Aorta (tissue), 5 donors: ENCODE measurements at regions not wholly inside any gene's neighbourhood (a gene's known extent, or its start where the extent isn't known, plus 50 kb on each side); places are given as distances from the start of the nearest gene placed in this dataset.

Experiments used
- ATAC-seq: fragments of 200-7000 bp; cut with Tn5 transposase; one replicate; pipeline ENCODE4 v1.9.1; 2022; ENCODE audit warnings: moderate library complexity; ENCODE audit not compliant: low FRiP score
- DNase-seq, 2 donors: peaks; one replicate each; pipeline ENCODE4 v3.0.0-alpha.2; 2020
- H3K27ac ChIP-seq, 2 donors: one replicate each; pipeline ENCODE4 v1.5.1; 2013; ENCODE audit warnings: low read length in 2 of 2, mild to moderate bottlenecking in 2 of 2, moderate library complexity in 2 of 2, control low read depth in 1 of 2, inconsistent platforms in 1 of 2, low read depth in 1 of 2
- H3K27me3 ChIP-seq, 2 donors: one replicate each; pipeline ENCODE4 v1.6.1; 2013; ENCODE audit warnings: control low read depth in 1 of 2, low read length in 1 of 2, mild to moderate bottlenecking in 1 of 2, moderate library complexity in 1 of 2; ENCODE audit not compliant: insufficient read depth in 2 of 2, control insufficient read depth in 1 of 2
- H3K36me3 ChIP-seq, 2 donors: one replicate each; pipeline ENCODE4 v1.6.1; 2013; ENCODE audit warnings: control low read depth in 1 of 2, low read length in 1 of 2, mild to moderate bottlenecking in 1 of 2; ENCODE audit not compliant: insufficient read depth in 2 of 2, control insufficient read depth in 1 of 2
- H3K4me1 ChIP-seq, 2 donors: one replicate each; pipeline ENCODE4 v1.6.1; 2013; ENCODE audit warnings: low read length in 2 of 2, control low read depth in 1 of 2, mild to moderate bottlenecking in 1 of 2, moderate library complexity in 1 of 2; ENCODE audit not compliant: insufficient read depth in 2 of 2, control insufficient read depth in 1 of 2
- H3K4me3 ChIP-seq, 2 donors: one replicate each; pipeline ENCODE4 v1.5.1; 2013; ENCODE audit warnings: low read length in 2 of 2, control low read depth in 1 of 2, mild to moderate bottlenecking in 1 of 2
- H3K9me3 ChIP-seq: one replicate; pipeline ENCODE4 v1.6.1; 2013; ENCODE audit warnings: mild to moderate bottlenecking, low read length; ENCODE audit not compliant: control insufficient read depth
- WGBS, 2 donors: extraction: QIAGEN DNeasy Blood & Tissue Kit; methylation state at CpG; one replicate each; pipeline ENCODE4 v1.1.7; 2013; 5-methylcytosine and 5-hydroxymethylcytosine counted together
- intact Hi-C, 2 donors: fragments of 100-400 bp; cut with DNase I; formaldehyde crosslinking; loops; one replicate each; pipeline versions ENCODE4 v1.14.2 to v1.15.0; 2022
- donor health status: healthy with polysubstance abuse.
- donor health status: Bipolar disorder and iron deficiency.
- donor health status: DM: no; HTN: no; CAD: no.
- donor health status: DM: no; HTN: no; CAD: no.
- donor health status: DM: yes; HTN: yes; CAD: no.

- H3K4me3 ChIP-seq, result no peak overlapping the region
- no peaks in the 10 kb centered on the region for H3K36me3 ChIP-seq
- DNase-seq, result no peak
- H3K9me3 ChIP-seq, result no peaks in the 10 kb centered on the region
- ATAC-seq, result no peak
- intact Hi-C loops, result no loop called here
- 97% methylated on average over 11 of the region's 11 CpGs for WGBS, 2 donors
- peaks cover 3 to 13% of the 10 kb centered on the region in 2 donors for H3K4me1 ChIP-seq
- H3K27ac ChIP-seq, result no peak overlapping the region
- no peaks in the 10 kb centered on the region for H3K27me3 ChIP-seq
These were observed 391.1 kb upstream of the MGMT start for GRCh38 chr10:129075927-129076326.

- DNase-seq, result no peak
- peak; percentile 70 for ATAC-seq
- WGBS, 2 donors, result 2 to 5% methylated on average over 3 of the region's 3 CpGs
- H3K9me3 ChIP-seq, result no peaks in the 10 kb centered on the region
- H3K36me3 ChIP-seq, result no peaks in the 10 kb centered on the region
- H3K27me3 ChIP-seq, result no peaks in the 10 kb centered on the region
- intact Hi-C loops, result no loop called here
- no peak overlapping the region for H3K27ac ChIP-seq
- no peak overlapping the region for H3K4me3 ChIP-seq
- H3K4me1 ChIP-seq, result peaks cover 3 to 13% of the 10 kb centered on the region in 2 donors
These were observed 388.7 kb upstream of the MGMT start for GRCh38 chr10:129078346-129078745.

- no peaks in the 10 kb centered on the region for H3K36me3 ChIP-seq
- peaks cover 3 to 13% of the 10 kb centered on the region in 2 donors for H3K4me1 ChIP-seq
- H3K9me3 ChIP-seq, result no peaks in the 10 kb centered on the region
- no peak overlapping the region for H3K4me3 ChIP-seq
- no peak overlapping the region for H3K27ac ChIP-seq
- H3K27me3 ChIP-seq, result no peaks in the 10 kb centered on the region
- WGBS, 2 donors, result 11 to 12% methylated on average over 7 of the region's 7 CpGs
- no peak for DNase-seq
- ATAC-seq, result no peak
- intact Hi-C loops, result no loop called here
These were observed 388.3 kb upstream of the MGMT start for GRCh38 chr10:129078746-129079145.

- Histone ChIP-seq H3K4me1 (peaks cover 3 to 13% of the 10 kb centered on the region in 2 donors), H3K27ac (no peak overlapping the region), H3K4me3 (no peak overlapping the region), H3K36me3 (no peaks in the 10 kb centered on the region), H3K27me3 (no peaks in the 10 kb centered on the region), H3K9me3 (no peaks in the 10 kb centered on the region)
- ATAC-seq (peak; percentile 10), DNase-seq (peak in 1 of 2 donors; percentile 77)
- intact Hi-C loops, result no loop called here
- WGBS, 2 donors, result 17 to 27% methylated on average over 3 of the region's 3 CpGs
These were observed 387.3 kb upstream of the MGMT start for GRCh38 chr10:129079705-129080104.

- intact Hi-C loops, result no loop called here
- Histone ChIP-seq H3K36me3 (no peaks in the 10 kb centered on the region), H3K27me3 (no peaks in the 10 kb centered on the region), H3K27ac (no peak overlapping the region), H3K9me3 (no peaks in the 10 kb centered on the region), H3K4me1 (no peaks in the 10 kb centered on the region), H3K4me3 (no peak overlapping the region)
- 84% methylated on average over 1 of the region's 1 CpG for WGBS, 2 donors
- DNase-seq (no peak), ATAC-seq (no peak)
These were observed 381.2 kb upstream of the MGMT start for GRCh38 chr10:129085811-129086210.

- 80 to 87% methylated on average over 4 of the region's 4 CpGs for WGBS, 2 donors
These were observed 377.7 kb upstream of the MGMT start for GRCh38 chr10:129089341-129089740.

GRCh38 chr10:129090165-129090564 lies 376.9 kb upstream of the MGMT start:
- no peaks in the 10 kb centered on the region for H3K27me3 ChIP-seq
- H3K36me3 ChIP-seq, result no peaks in the 10 kb centered on the region
- DNase-seq (no peak), ATAC-seq (no peak)
- H3K27ac ChIP-seq, result no peak overlapping the region
- intact Hi-C loops, result loop anchor here in 1 of 2 donors (10.0 kb wide), 1 partner anchor 375 kb away; the partner anchor contains the start of gene MGMT
- 90 to 93% methylated on average over 6 of the region's 6 CpGs for WGBS, 2 donors
- no peak overlapping the region for H3K4me3 ChIP-seq
- H3K9me3 ChIP-seq, result no peaks in the 10 kb centered on the region
- H3K4me1 ChIP-seq, result no peaks in the 10 kb centered on the region

More at GRCh38 chr10:129089341-129089740, 377.7 kb upstream of the MGMT start:
- ATAC-seq (no peak), DNase-seq (no peak)
- Histone ChIP-seq H3K27ac (no peak overlapping the region), H3K36me3 (no peaks in the 10 kb centered on the region), H3K4me3 (no peak overlapping the region), H3K9me3 (no peaks in the 10 kb centered on the region), H3K27me3 (no peaks in the 10 kb centered on the region), H3K4me1 (no peaks in the 10 kb centered on the region)
- intact Hi-C loops, result no loop called here

GRCh38 chr10:129090618-129091366 lies 376.2 kb upstream of the MGMT start:
- 94 to 98% methylated on average over 6 of the region's 6 CpGs for WGBS, 2 donors
- DNase-seq (no peak), ATAC-seq (no peak)
- Histone ChIP-seq H3K36me3 (no peaks in the 10 kb centered on the region), H3K4me1 (no peaks in the 10 kb centered on the region), H3K27me3 (no peaks in the 10 kb centered on the region), H3K27ac (no peak overlapping the region), H3K9me3 (no peaks in the 10 kb centered on the region), H3K4me3 (no peak overlapping the region)
- intact Hi-C loops, result loop anchor here in 1 of 2 donors (10.0 kb wide), 1 partner anchor 374 kb away; the partner anchor contains the start of gene MGMT

- no peaks in the 10 kb centered on the region for H3K9me3 ChIP-seq
- DNase-seq (no peak), ATAC-seq (no peak)
- H3K27me3 ChIP-seq, result no peaks in the 10 kb centered on the region
- WGBS, 2 donors, result 92 to 96% methylated on average over 8 of the region's 8 CpGs
- H3K4me3 ChIP-seq, result no peak overlapping the region
- H3K27ac ChIP-seq, result no peak overlapping the region
- peaks cover 0 to 8% of the 10 kb centered on the region in 2 donors for H3K4me1 ChIP-seq
- intact Hi-C loops, result loop anchor here in 1 of 2 donors (10.0 kb wide), 1 partner anchor 371 kb away; the partner anchor contains the start of gene MGMT
- no peaks in the 10 kb centered on the region for H3K36me3 ChIP-seq
These were observed 373.4 kb upstream of the MGMT start for GRCh38 chr10:129093641-129094040.
